Adrenal gland (tissue), 5 donors: ENCODE measurements at regions not wholly inside any gene's neighbourhood (a gene's known extent, or its start where the extent isn't known, plus 50 kb on each side); places are given as distances from the start of the nearest gene placed in this dataset.

Source experiments
- POLR2A ChIP-seq, 2 donors: fragments of 450-650 bp; IDR thresholded peaks; one replicate each; pipeline ENCODE4 v1.6.1; 2017; ENCODE audit warnings: antibody characterized with exemption in 2 of 2, mild to moderate bottlenecking in 2 of 2, moderate library complexity in 1 of 2
- TF ChIP-seq, protein P1 (sequence below), 6 experiments: fragments of 450-650 bp in 4 of 6; fragments of 200-600 bp in 2 of 6; sonication (generic) in 1 of 6; IDR thresholded peaks; 1 replicate in 5 of 6; 2 replicates in 1 of 6; pipeline versions ENCODE4 v1.5.1 to v1.8.0; 2016 to 2021; ENCODE audit warnings: antibody characterized with exemption in 6 of 6, mild to moderate bottlenecking in 2 of 6, moderate library complexity in 1 of 6
- donor health status: DM: no; HTN: no; CAD: no.

DNA sequence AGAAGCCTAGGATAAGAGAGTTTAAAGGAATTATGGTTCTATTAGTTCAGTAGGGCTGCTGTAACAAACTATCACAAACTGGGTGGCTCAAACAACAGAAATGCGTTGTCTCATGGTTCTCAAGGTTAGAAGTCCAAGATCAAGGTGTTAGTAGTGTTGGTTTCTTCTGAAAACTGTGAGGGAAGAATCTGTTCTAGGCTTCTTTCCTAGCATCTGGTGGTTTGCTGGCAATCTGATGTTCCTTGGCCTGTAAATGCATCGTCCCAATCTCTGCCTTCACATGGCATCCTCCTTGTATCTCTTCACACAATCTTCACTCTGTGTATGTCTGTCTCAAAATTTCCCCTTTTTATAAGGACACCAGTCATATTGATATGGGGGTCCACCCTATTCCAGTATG, 76.3 kb downstream of the MDH1 start:
- TF ChIP-seq, protein P1, sequence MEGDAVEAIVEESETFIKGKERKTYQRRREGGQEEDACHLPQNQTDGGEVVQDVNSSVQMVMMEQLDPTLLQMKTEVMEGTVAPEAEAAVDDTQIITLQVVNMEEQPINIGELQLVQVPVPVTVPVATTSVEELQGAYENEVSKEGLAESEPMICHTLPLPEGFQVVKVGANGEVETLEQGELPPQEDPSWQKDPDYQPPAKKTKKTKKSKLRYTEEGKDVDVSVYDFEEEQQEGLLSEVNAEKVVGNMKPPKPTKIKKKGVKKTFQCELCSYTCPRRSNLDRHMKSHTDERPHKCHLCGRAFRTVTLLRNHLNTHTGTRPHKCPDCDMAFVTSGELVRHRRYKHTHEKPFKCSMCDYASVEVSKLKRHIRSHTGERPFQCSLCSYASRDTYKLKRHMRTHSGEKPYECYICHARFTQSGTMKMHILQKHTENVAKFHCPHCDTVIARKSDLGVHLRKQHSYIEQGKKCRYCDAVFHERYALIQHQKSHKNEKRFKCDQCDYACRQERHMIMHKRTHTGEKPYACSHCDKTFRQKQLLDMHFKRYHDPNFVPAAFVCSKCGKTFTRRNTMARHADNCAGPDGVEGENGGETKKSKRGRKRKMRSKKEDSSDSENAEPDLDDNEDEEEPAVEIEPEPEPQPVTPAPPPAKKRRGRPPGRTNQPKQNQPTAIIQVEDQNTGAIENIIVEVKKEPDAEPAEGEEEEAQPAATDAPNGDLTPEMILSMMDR (IDR thresholded peaks at IDR 0.05) = no peak
- TF ChIP-seq POLR2A (IDR thresholded peaks at IDR 0.05) = no peak
